ENCODE measurements at regions not wholly inside any gene's neighbourhood (a gene's known extent, or its start where the extent isn't known, plus 50 kb on each side); places are given as distances from the start of the nearest gene placed in this dataset.

GRCh38 chr9:87054999-87055686 is 107.8 kb upstream of the GAS1 start:
- Histone ChIP-seq H3K4me1 (ENCODE audit: control insufficient read depth in 2 of 2, insufficient read depth in 1 of 2, low read depth in 1 of 2, low read length in 2 of 2) (no peaks in the 10 kb centered on the region), H2BK5ac (ENCODE audit: low read length) (no peak overlapping the region), H3K79me1 (ENCODE audit: low read depth, low read length) (no peaks in the 10 kb centered on the region), H3K23ac (ENCODE audit: low read depth, low read length, poor library complexity) (no peak overlapping the region), H3K9ac (ENCODE audit: low read depth, low read length, poor library complexity) (no peak overlapping the region), H3K9me3 (replicated peaks in 1 of 2; ENCODE audit: control insufficient read depth in 2 of 2, insufficient read depth in 1 of 2, low read depth in 1 of 2, low read length in 2 of 2) (no peaks in the 10 kb centered on the region), H3K14ac (ENCODE audit: low read length) (no peak overlapping the region), H2BK12ac (ENCODE audit: low read length) (no peak overlapping the region), H3K4me3 (ENCODE audit: low read length in 2 of 2) (no peak overlapping the region), H3K4ac (ENCODE audit: low read length) (no peak overlapping the region), H2AK5ac (ENCODE audit: low read depth, low read length) (no peak overlapping the region), H3K4me2 (ENCODE audit: insufficient read depth, low read length, poor library complexity, severe bottlenecking) (no peak overlapping the region), H4K8ac (ENCODE audit: low read depth, low read length) (no peak overlapping the region), H4K91ac (ENCODE audit: low read depth, low read length, poor library complexity) (no peak overlapping the region), H3K27me3 (ENCODE audit: control insufficient read depth in 3 of 3, insufficient read depth in 3 of 3, low read depth in 1 of 3, low read length in 3 of 3) (no peaks in the 10 kb centered on the region), H3K18ac (ENCODE audit: low read length) (no peak overlapping the region), H2BK15ac (ENCODE audit: low read length) (no peak overlapping the region), H2BK120ac (ENCODE audit: low read depth, low read length) (no peak overlapping the region), H2AFZ (ENCODE audit: low read length) (no peak overlapping the region), H3K27ac (replicated peaks; ENCODE audit: low read length) (no peak overlapping the region), H3K36me3 (replicated peaks in 1 of 2; ENCODE audit: control insufficient read depth in 2 of 2, insufficient read depth in 2 of 2, low read length in 2 of 2) (no peaks in the 10 kb centered on the region)
- DNase-seq (ENCODE audit: low spot score): no peak
- no CpG with 5 or more reads among the region's 2 CpGs for WGBS, 2 donors (ENCODE audit: extremely low coverage in 2 of 2, insufficient read length in 2 of 2, insufficient replicate concordance in 1 of 2)

GRCh38 chr9:87059772-87060171 is 112.5 kb upstream of the GAS1 start:
- no peak overlapping the region for H3K14ac ChIP-seq (ENCODE audit: low read length)
- no peaks in the 10 kb centered on the region for H3K4me1 ChIP-seq (ENCODE audit: control insufficient read depth in 2 of 2, insufficient read depth in 1 of 2, low read depth in 1 of 2, low read length in 2 of 2)
- no peaks in the 10 kb centered on the region for H3K27me3 ChIP-seq (ENCODE audit: control insufficient read depth in 3 of 3, insufficient read depth in 3 of 3, low read depth in 1 of 3, low read length in 3 of 3)
- no CpG with 5 or more reads among the region's 2 CpGs for WGBS, 2 donors (ENCODE audit: extremely low coverage in 2 of 2, insufficient read length in 2 of 2, insufficient replicate concordance in 1 of 2)
- no peaks in the 10 kb centered on the region for H3K9me3 ChIP-seq (replicated peaks in 1 of 2; ENCODE audit: control insufficient read depth in 2 of 2, insufficient read depth in 1 of 2, low read depth in 1 of 2, low read length in 2 of 2)
- no peak overlapping the region for H4K91ac ChIP-seq (ENCODE audit: low read depth, low read length, poor library complexity)
- no peak overlapping the region for H2BK12ac ChIP-seq (ENCODE audit: low read length)
- H3K4ac ChIP-seq (ENCODE audit: low read length): no peak overlapping the region
- DNase-seq (ENCODE audit: low spot score): no peak
- no peak overlapping the region for H3K27ac ChIP-seq (replicated peaks; ENCODE audit: low read length)
- H2AK5ac ChIP-seq (ENCODE audit: low read depth, low read length): no peak overlapping the region
- no peaks in the 10 kb centered on the region for H3K36me3 ChIP-seq (replicated peaks in 1 of 2; ENCODE audit: control insufficient read depth in 2 of 2, insufficient read depth in 2 of 2, low read length in 2 of 2)
- H4K8ac ChIP-seq (ENCODE audit: low read depth, low read length): no peak overlapping the region
- no peak overlapping the region for H3K4me2 ChIP-seq (ENCODE audit: insufficient read depth, low read length, poor library complexity, severe bottlenecking)
- H2BK120ac ChIP-seq (ENCODE audit: low read depth, low read length): no peak overlapping the region
- H2AFZ ChIP-seq (ENCODE audit: low read length): no peak overlapping the region
- no peak overlapping the region for H3K9ac ChIP-seq (ENCODE audit: low read depth, low read length, poor library complexity)
- no peak overlapping the region for H3K4me3 ChIP-seq (ENCODE audit: low read length in 2 of 2)
- H3K18ac ChIP-seq (ENCODE audit: low read length): no peak overlapping the region
- H2BK15ac ChIP-seq (ENCODE audit: low read length): no peak overlapping the region
- no peaks in the 10 kb centered on the region for H3K79me1 ChIP-seq (ENCODE audit: low read depth, low read length)
- H2BK5ac ChIP-seq (ENCODE audit: low read length): no peak overlapping the region
- no peak overlapping the region for H3K23ac ChIP-seq (ENCODE audit: low read depth, low read length, poor library complexity)

GRCh38 chr9:87062746-87063145 is 115.4 kb upstream of the GAS1 start:
- no peak overlapping the region for H2BK15ac ChIP-seq (ENCODE audit: low read length)
- H3K27me3 ChIP-seq (ENCODE audit: control insufficient read depth in 3 of 3, insufficient read depth in 3 of 3, low read depth in 1 of 3, low read length in 3 of 3): no peaks in the 10 kb centered on the region
- H3K9ac ChIP-seq (ENCODE audit: low read depth, low read length, poor library complexity): no peak overlapping the region
- DNase-seq (ENCODE audit: low spot score): no peak
- no peaks in the 10 kb centered on the region for H3K9me3 ChIP-seq (replicated peaks in 1 of 2; ENCODE audit: control insufficient read depth in 2 of 2, insufficient read depth in 1 of 2, low read depth in 1 of 2, low read length in 2 of 2)
- no peak overlapping the region for H3K4me2 ChIP-seq (ENCODE audit: insufficient read depth, low read length, poor library complexity, severe bottlenecking)
- no peak overlapping the region for H3K14ac ChIP-seq (ENCODE audit: low read length)
- no peak overlapping the region for H4K91ac ChIP-seq (ENCODE audit: low read depth, low read length, poor library complexity)
- no peak overlapping the region for H3K4me3 ChIP-seq (ENCODE audit: low read length in 2 of 2)
- H3K4ac ChIP-seq (ENCODE audit: low read length): no peak overlapping the region
- H3K27ac ChIP-seq (replicated peaks; ENCODE audit: low read length): no peak overlapping the region
- H2BK5ac ChIP-seq (ENCODE audit: low read length): no peak overlapping the region
- no peak overlapping the region for H2BK120ac ChIP-seq (ENCODE audit: low read depth, low read length)
- no peak overlapping the region for H2BK12ac ChIP-seq (ENCODE audit: low read length)
- H3K23ac ChIP-seq (ENCODE audit: low read depth, low read length, poor library complexity): no peak overlapping the region
- H3K4me1 ChIP-seq (ENCODE audit: control insufficient read depth in 2 of 2, insufficient read depth in 1 of 2, low read depth in 1 of 2, low read length in 2 of 2): no peaks in the 10 kb centered on the region
- no peak overlapping the region for H3K18ac ChIP-seq (ENCODE audit: low read length)
- H3K36me3 ChIP-seq (replicated peaks in 1 of 2; ENCODE audit: control insufficient read depth in 2 of 2, insufficient read depth in 2 of 2, low read length in 2 of 2): no peaks in the 10 kb centered on the region
- no peak overlapping the region for H2AK5ac ChIP-seq (ENCODE audit: low read depth, low read length)
- H3K79me1 ChIP-seq (ENCODE audit: low read depth, low read length): no peaks in the 10 kb centered on the region
- H4K8ac ChIP-seq (ENCODE audit: low read depth, low read length): no peak overlapping the region
- H2AFZ ChIP-seq (ENCODE audit: low read length): no peak overlapping the region

GRCh38 chr9:87063246-87063645 is 115.9 kb upstream of the GAS1 start:
- no peak overlapping the region for H3K9ac ChIP-seq (ENCODE audit: low read depth, low read length, poor library complexity)
- no peak overlapping the region for H2AK5ac ChIP-seq (ENCODE audit: low read depth, low read length)

More at GRCh38 chr9:87063246-87063645, 115.9 kb upstream of the GAS1 start:
- H3K4me1 ChIP-seq (ENCODE audit: control insufficient read depth in 2 of 2, insufficient read depth in 1 of 2, low read depth in 1 of 2, low read length in 2 of 2): no peaks in the 10 kb centered on the region
- no peak overlapping the region for H2BK5ac ChIP-seq (ENCODE audit: low read length)
- no peak overlapping the region for H3K14ac ChIP-seq (ENCODE audit: low read length)
- no peak overlapping the region for H3K4me3 ChIP-seq (ENCODE audit: low read length in 2 of 2)
- no peak overlapping the region for H3K23ac ChIP-seq (ENCODE audit: low read depth, low read length, poor library complexity)
- H2BK12ac ChIP-seq (ENCODE audit: low read length): no peak overlapping the region
- H3K79me1 ChIP-seq (ENCODE audit: low read depth, low read length): no peaks in the 10 kb centered on the region
- no peaks in the 10 kb centered on the region for H3K9me3 ChIP-seq (replicated peaks in 1 of 2; ENCODE audit: control insufficient read depth in 2 of 2, insufficient read depth in 1 of 2, low read depth in 1 of 2, low read length in 2 of 2)
- H2BK15ac ChIP-seq (ENCODE audit: low read length): no peak overlapping the region
- WGBS, 2 donors (ENCODE audit: extremely low coverage in 2 of 2, insufficient read length in 2 of 2, insufficient replicate concordance in 1 of 2): no CpG with 5 or more reads among the region's 3 CpGs
- H3K4ac ChIP-seq (ENCODE audit: low read length): no peak overlapping the region
- H2AFZ ChIP-seq (ENCODE audit: low read length): no peak overlapping the region
- no peak overlapping the region for H4K8ac ChIP-seq (ENCODE audit: low read depth, low read length)
- no peak overlapping the region for H3K4me2 ChIP-seq (ENCODE audit: insufficient read depth, low read length, poor library complexity, severe bottlenecking)
- H3K36me3 ChIP-seq (replicated peaks in 1 of 2; ENCODE audit: control insufficient read depth in 2 of 2, insufficient read depth in 2 of 2, low read length in 2 of 2): no peaks in the 10 kb centered on the region
- no peak for DNase-seq (ENCODE audit: low spot score)
- no peak overlapping the region for H3K27ac ChIP-seq (replicated peaks; ENCODE audit: low read length)
- no peaks in the 10 kb centered on the region for H3K27me3 ChIP-seq (ENCODE audit: control insufficient read depth in 3 of 3, insufficient read depth in 3 of 3, low read depth in 1 of 3, low read length in 3 of 3)
- H3K18ac ChIP-seq (ENCODE audit: low read length): no peak overlapping the region
- no peak overlapping the region for H2BK120ac ChIP-seq (ENCODE audit: low read depth, low read length)
- no peak overlapping the region for H4K91ac ChIP-seq (ENCODE audit: low read depth, low read length, poor library complexity)

All from neuronal stem cell (in vitro differentiated cells).